Panc1 (cell line): ENCODE measurements at regions not wholly inside any gene's neighbourhood (a gene's known extent, or its start where the extent isn't known, plus 50 kb on each side); places are given as distances from the start of the nearest gene placed in this dataset.

Experiments
- ATAC-seq: fragments of 200-7000 bp; cut with Tn5 transposase; 2 replicates; pipeline ENCODE4 v1.9.1; 2020; ENCODE audit warnings: mild to moderate bottlenecking, moderate library complexity
- BruUV-seq: library from RNA; stranded (reverse); fragments of 400-500 nt; replicated peaks from 2 replicates; lab custom pipeline; 2021; lab: Mats Ljungman, UMichigan
- CTCF ChIA-PET: fragments of 300-600 bp; sonication (Branson Sonifier 250); formaldehyde crosslinking; loops from one replicate; lab custom pipeline; 2022; ENCODE audit warnings: antibody characterized with exemption; lab: Charles Lee
- POLR2A ChIA-PET: fragments of 300-600 bp; sonication (Branson Sonifier 250); formaldehyde crosslinking; loops from one replicate; lab custom pipeline; 2022; ENCODE audit warnings: antibody characterized with exemption; lab: Charles Lee
- DNase-seq: peaks from one replicate; pipeline ENCODE4 v3.0.0-alpha.2; 2010; ENCODE audit warnings: low read depth, low spot score
- H3K27ac ChIP-seq: 2 replicates; pipeline ENCODE4 v1.5.1; 2011; ENCODE audit warnings: mild to moderate bottlenecking, low read length, inconsistent platforms
- H3K27me3 ChIP-seq: fragments of 200-500 bp; sonication (Bioruptor generic); 2 replicates; pipeline ENCODE4 v1.6.0; 2014; ENCODE audit warnings: low read length, inconsistent platforms; ENCODE audit not compliant: control insufficient read depth, insufficient read depth
- H3K36me3 ChIP-seq: fragments of 200-500 bp; sonication (Bioruptor generic); 2 replicates; pipeline ENCODE4 v1.5.1; 2014; ENCODE audit warnings: inconsistent platforms, mild to moderate bottlenecking, low read length, moderate library complexity; ENCODE audit not compliant: control insufficient read depth, insufficient read depth
- H3K4me1 ChIP-seq: 2 replicates; pipeline ENCODE4 v1.5.1; 2011; ENCODE audit warnings: inconsistent platforms, mild to moderate bottlenecking, low read length, moderate library complexity; ENCODE audit not compliant: control insufficient read depth, insufficient read depth
- H3K4me3 ChIP-seq, 2 experiments: 2 replicates each; pipeline ENCODE4 v1.5.1; 2011 to 2012; ENCODE audit warnings: low read depth in 2 of 2, low read length in 2 of 2, mild to moderate bottlenecking in 2 of 2, inconsistent platforms in 1 of 2, moderate library complexity in 1 of 2
- H3K9me3 ChIP-seq: fragments of 200-500 bp; sonication (Bioruptor generic); 2 replicates; pipeline ENCODE4 v1.5.1; 2014; ENCODE audit warnings: low read depth, mild to moderate bottlenecking, inconsistent platforms, low read length, moderate library complexity; ENCODE audit not compliant: control insufficient read depth, insufficient read depth
- CTCF ChIP-seq: fragments of 450-650 bp; IDR thresholded peaks from 2 replicates; pipeline ENCODE4 v1.5.1; 2017; ENCODE audit warnings: mild to moderate bottlenecking
- POLR2AphosphoS5 ChIP-seq: IDR thresholded peaks from 2 replicates; pipeline ENCODE4 v1.6.1; 2012; ENCODE audit warnings: mild to moderate bottlenecking, low read depth, low read length, moderate library complexity
- REST ChIP-seq, 2 experiments: IDR thresholded peaks; 2 replicates each; pipeline ENCODE4 v1.6.1; 2011 to 2012; ENCODE audit warnings: low read depth in 2 of 2, control low read depth in 1 of 2, low read length in 1 of 2, mild to moderate bottlenecking in 1 of 2, moderate library complexity in 1 of 2; ENCODE audit not compliant: insufficient read depth in 1 of 2
- SIN3A ChIP-seq: IDR thresholded peaks from 2 replicates; pipeline ENCODE4 v1.6.1; 2012; ENCODE audit warnings: low read depth, mild to moderate bottlenecking, low read length, moderate library complexity, borderline replicate concordance; ENCODE audit not compliant: insufficient read depth
- TCF7L2 ChIP-seq: IDR thresholded peaks from 2 replicates; pipeline ENCODE4 v1.6.1; 2011; ENCODE audit warnings: mild to moderate bottlenecking, low read depth, low read length, inconsistent platforms
- in situ Hi-C: cut with HindIII; loops from 2 replicates; pipeline ENCODE4 v1.10.0; 2016; ENCODE audit warnings: low sequenced_read_pairs, low pct_unique_long_range_greater_than_20kb
- intact Hi-C: fragments of 100-400 bp; cut with micrococcal nuclease; formaldehyde crosslinking; loops from one replicate; pipeline ENCODE4 v1.10.0; 2022; ENCODE audit not compliant: unreplicated experiment

- CTCF ChIA-PET = no interaction called here
- POLR2A ChIA-PET = no interaction called here
- intact Hi-C loops = no loop called here
Observed at GRCh38 chr17:14641117-14641516, 340.2 kb downstream of the HS3ST3B1 start.

DNA sequence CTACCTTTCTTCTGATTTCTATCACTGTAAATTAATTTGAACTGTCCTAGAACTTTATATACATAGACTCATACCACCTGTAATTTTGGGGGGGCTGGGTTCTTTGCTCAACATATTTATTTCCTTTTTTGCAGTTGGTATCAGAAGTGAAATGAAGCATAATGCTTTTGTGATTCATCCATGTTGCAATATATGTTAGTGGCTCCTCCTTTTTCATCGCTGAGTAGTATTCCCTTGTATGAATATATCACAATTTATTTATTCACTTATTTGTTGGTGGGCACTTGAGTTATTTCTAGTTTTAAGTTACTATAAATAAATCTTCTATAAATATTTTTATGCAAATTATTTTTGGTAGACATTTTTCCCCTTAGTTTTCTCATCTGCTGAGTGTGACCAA is 336.4 kb downstream of the HS3ST3B1 start:
- no TSS peak for BruUV-seq
- no peak for ATAC-seq
- intact Hi-C loops = no loop called here
- Histone ChIP-seq H3K4me1 (no peaks in the 10 kb centered on the region), H3K36me3 (no peaks in the 10 kb centered on the region), H3K27me3 (no peaks in the 10 kb centered on the region), H3K9me3 (peaks cover 3% of the 10 kb centered on the region; the same call in 1 of the 2 replicates), H3K27ac (no peak overlapping the region), H3K4me3 (no peak overlapping the region)
- POLR2A ChIA-PET = no interaction called here
- CTCF ChIA-PET = no interaction called here
- TF ChIP-seq CTCF (no peak), POLR2AphosphoS5 (no peak), REST (IDR thresholded peaks at IDR 0.05; ENCODE audit: insufficient read depth in 1 of 2, low read depth in 2 of 2, low read length in 1 of 2) (no peak), SIN3A (no peak), TCF7L2 (no peak)
- in situ Hi-C loops = no loop called here
- no peak for DNase-seq

More at GRCh38 chr17:14641117-14641516, 340.2 kb downstream of the HS3ST3B1 start:
- H3K27ac ChIP-seq = no peak overlapping the region
- no TSS peak for BruUV-seq
- no peaks in the 10 kb centered on the region for H3K27me3 ChIP-seq
- H3K9me3 ChIP-seq = peaks cover 3% of the 10 kb centered on the region; the same call in 1 of the 2 replicates
- no peak overlapping the region for H3K4me3 ChIP-seq
- no peak for DNase-seq
- H3K36me3 ChIP-seq = no peaks in the 10 kb centered on the region
- no peaks in the 10 kb centered on the region for H3K4me1 ChIP-seq
- in situ Hi-C loops = no loop called here
- TF ChIP-seq SIN3A (no peak), REST (IDR thresholded peaks at IDR 0.05; ENCODE audit: insufficient read depth in 1 of 2, low read depth in 2 of 2, low read length in 1 of 2) (no peak), POLR2AphosphoS5 (no peak), CTCF (no peak), TCF7L2 (no peak)
- no peak for ATAC-seq
